Astrocyte (in vitro differentiated cells and primary cell): ENCODE measurements at regions not wholly inside any gene's neighbourhood (a gene's known extent, or its start where the extent isn't known, plus 50 kb on each side); places are given as distances from the start of the nearest gene placed in this dataset.

ENCODE experiments used
- CTCF ChIP-seq: IDR thresholded peaks from 2 replicates; pipeline ENCODE4 v1.5.1; 2011; ENCODE audit warnings: low read depth, mild to moderate bottlenecking, inconsistent platforms, low read length, moderate library complexity; ENCODE audit not compliant: insufficient read depth
- EZH2 ChIP-seq: IDR thresholded peaks from 2 replicates; pipeline ENCODE4 v1.6.1; 2012; ENCODE audit warnings: mild to moderate bottlenecking, low read length, inconsistent platforms; ENCODE audit not compliant: insufficient read depth

GRCh38 chr11:79541466-79541865 is 100.6 kb upstream of the TENM4 start:
- no peak for TF ChIP-seq CTCF
- no peak for TF ChIP-seq EZH2
